Fibroblast of mammary gland (primary cell): ENCODE measurements at regions not wholly inside any gene's neighbourhood (a gene's known extent, or its start where the extent isn't known, plus 50 kb on each side); places are given as distances from the start of the nearest gene placed in this dataset.
"Not testable (repeated sequence)": the region's sequence is repeated elsewhere in the genome, so short reads cannot be mapped to it uniquely, and the experiment has no call there.

Source experiments
- DNase-seq: peaks from one replicate; pipeline ENCODE4 v3.0.0-alpha.2; 2010; ENCODE audit warnings: low read depth
- H3K4me3 ChIP-seq: 2 replicates; pipeline ENCODE4 v1.5.1; 2011; ENCODE audit warnings: low read depth, mild to moderate bottlenecking, low read length, moderate library complexity; ENCODE audit not compliant: control insufficient read depth
- TF ChIP-seq, protein P1 (sequence below): conservative IDR thresholded peaks from 2 replicates; pipeline ENCODE4 v1.5.1; 2011; ENCODE audit warnings: low read depth, low read length, inconsistent platforms; ENCODE audit not compliant: control insufficient read depth, insufficient read depth

DNA sequence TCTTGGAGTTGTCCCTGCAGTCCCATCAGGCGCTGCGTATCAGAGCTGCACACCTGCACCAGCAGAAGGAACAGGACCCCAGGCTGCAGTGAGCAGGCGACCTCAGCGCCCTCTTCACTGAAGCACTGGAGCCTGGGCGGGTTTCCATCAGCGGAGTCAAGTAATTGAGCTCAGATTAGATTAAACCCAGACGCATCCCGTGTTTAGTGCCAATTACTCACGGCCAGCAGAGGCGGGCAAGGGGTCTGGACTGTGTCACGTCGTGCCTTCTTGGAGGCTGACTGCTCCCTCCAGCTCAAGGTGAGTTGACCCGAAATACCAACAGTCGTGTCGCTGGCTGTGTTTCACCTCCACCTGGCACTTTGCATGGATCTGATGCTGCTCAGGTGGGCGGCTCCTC lies 123.6 kb downstream of the CXCL12 start:
- DNase-seq = peak; percentile 67
- TF ChIP-seq, protein P1, sequence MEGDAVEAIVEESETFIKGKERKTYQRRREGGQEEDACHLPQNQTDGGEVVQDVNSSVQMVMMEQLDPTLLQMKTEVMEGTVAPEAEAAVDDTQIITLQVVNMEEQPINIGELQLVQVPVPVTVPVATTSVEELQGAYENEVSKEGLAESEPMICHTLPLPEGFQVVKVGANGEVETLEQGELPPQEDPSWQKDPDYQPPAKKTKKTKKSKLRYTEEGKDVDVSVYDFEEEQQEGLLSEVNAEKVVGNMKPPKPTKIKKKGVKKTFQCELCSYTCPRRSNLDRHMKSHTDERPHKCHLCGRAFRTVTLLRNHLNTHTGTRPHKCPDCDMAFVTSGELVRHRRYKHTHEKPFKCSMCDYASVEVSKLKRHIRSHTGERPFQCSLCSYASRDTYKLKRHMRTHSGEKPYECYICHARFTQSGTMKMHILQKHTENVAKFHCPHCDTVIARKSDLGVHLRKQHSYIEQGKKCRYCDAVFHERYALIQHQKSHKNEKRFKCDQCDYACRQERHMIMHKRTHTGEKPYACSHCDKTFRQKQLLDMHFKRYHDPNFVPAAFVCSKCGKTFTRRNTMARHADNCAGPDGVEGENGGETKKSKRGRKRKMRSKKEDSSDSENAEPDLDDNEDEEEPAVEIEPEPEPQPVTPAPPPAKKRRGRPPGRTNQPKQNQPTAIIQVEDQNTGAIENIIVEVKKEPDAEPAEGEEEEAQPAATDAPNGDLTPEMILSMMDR = no peak
- no peak overlapping the region for H3K4me3 ChIP-seq

DNA sequence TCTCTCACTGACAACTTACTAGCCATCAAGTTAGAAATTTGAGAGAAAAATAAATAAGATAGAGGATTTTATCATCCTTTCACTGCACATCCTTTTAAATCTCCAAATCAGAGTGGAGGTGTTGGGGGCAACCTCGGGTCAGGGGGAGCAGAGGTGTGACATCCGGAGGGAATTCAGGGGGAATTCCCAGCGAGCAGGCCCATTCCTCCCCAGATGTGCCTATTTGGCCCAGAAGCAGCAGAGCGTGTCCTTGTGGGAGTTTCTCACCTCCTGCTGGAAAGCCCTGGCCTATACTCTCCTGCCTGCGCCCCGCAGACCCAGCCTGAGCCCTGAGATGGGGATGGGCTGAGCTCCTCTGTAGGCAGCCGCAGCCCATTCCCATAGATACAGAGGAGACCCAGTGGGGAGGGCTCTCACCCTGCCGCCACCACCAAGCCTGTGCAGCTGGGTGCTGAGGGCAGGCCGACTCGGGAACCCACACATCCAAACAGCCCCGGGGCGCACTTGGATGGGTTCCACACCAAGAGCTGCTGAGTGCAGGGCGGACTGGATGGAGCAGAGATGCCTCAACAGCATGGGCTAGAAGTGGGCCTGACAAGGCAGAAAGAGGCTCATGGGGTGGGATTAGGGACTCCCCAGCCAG lies 124.5 kb downstream of the CXCL12 start:
- no peak for DNase-seq
- TF ChIP-seq, protein P1 = no peak
- no peak overlapping the region for H3K4me3 ChIP-seq

- TF ChIP-seq, protein P1 = no peak
- DNase-seq = no peak
- no peak overlapping the region for H3K4me3 ChIP-seq
Observed at GRCh38 chr10:44259090-44259874, 125.6 kb downstream of the CXCL12 start.

DNA sequence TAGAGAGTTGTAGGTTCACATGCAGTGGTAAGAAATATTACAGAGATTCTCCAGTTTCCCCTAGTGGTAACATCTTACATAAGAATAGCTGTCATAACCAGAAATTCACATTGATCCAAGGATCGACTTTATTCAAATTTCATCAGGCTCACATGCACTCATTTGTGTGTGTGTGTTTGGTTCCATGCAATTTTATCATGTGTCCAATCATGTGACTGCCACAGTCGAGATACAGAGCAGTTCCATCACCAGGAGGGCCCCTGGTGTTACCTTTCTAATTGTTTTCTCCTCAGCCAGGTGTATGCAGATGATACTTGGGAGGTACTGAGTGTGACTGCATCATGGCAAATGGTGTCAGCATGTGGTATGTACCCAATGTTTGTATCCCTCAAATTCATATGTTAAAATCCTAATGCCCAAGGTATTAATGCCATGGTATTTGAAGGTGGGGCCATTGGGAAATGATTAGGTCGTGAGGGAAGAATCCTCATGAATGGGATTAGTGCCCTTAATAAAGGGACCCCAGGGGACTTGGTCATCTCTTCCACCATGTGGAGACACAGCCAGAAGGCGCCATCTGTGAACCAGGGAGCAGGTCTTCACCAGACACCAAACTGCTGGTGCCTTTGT lies 126.3 kb downstream of the CXCL12 start:
- H3K4me3 ChIP-seq = no peak overlapping the region
- TF ChIP-seq, protein P1 = no peak
- no peak for DNase-seq

DNA sequence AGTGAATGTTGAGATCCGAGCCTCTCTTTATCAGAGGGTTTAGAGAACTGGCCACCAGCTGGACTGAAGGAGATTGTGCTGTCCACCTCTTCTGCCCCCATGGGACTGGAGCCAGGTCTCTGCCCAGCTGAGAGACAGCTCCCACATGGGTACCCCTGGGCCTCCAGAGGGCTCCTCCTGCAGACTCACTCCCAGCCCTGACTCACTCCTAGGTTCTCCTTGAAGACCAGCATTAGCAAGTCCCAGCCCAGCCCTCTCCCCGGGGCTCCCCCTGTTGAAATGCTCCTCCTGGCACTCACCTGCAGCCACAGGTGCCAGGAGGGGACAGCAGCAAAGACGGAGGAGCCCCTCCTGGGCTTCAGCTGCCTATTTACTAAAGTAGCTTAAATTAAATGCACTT lies 126.9 kb downstream of the CXCL12 start:
- TF ChIP-seq, protein P1 = no peak
- DNase-seq = no peak
- no peak overlapping the region for H3K4me3 ChIP-seq

- peak; percentile 93 for DNase-seq
- TF ChIP-seq, protein P1 = no peak
- H3K4me3 ChIP-seq = no peak overlapping the region
Observed at GRCh38 chr10:44253769-44254462, 131.0 kb downstream of the CXCL12 start.

DNA sequence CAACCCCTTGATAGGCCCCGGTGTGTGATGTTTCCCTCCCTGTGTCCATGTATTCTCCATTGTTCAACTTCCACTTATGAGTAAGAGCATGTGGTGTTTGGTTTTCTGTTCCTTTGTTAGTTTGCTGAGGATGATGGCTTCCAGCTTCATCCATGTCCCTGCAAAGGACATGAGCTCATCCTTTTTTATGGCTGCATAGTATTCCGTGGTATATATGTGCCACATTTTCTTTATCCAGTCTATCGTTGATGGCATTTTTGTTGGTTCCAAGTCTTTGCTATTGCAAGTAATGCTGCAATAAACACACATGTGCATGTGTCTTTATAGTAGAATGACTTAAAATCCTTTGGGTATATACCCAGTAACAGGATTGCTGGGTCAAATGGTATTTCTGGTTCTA lies 132.3 kb downstream of the CXCL12 start:
- not testable (repeated sequence) for H3K4me3 ChIP-seq, DNase-seq

DNA sequence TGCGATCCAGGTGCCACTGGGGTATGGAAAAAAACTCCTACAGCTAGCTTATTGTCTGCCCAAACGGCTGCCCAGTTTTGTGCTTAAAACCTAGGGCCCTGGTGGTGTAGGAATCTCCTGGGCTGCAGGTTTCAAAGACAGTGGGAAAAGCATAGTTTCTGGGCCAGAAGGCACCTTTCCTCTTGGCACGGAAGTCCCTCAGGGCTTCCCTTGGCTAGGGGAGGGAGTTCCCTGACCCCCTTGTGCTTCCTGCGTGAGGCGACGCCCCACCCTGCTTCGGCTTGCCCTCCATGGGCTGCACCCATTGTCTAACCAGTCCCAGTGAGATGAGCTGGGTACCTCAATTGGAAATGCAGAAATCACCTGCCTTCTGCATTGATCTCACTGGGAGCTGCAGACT lies 135.0 kb downstream of the CXCL12 start:
- not testable (repeated sequence) for H3K4me3 ChIP-seq, DNase-seq
